ENCODE measurements at regions not wholly inside any gene's neighbourhood (a gene's known extent, or its start where the extent isn't known, plus 50 kb on each side); places are given as distances from the start of the nearest gene placed in this dataset.

GRCh38 chr5:143496943-143497342, 93.5 kb upstream of the NR3C1 start:
- intact Hi-C loops (cut with DNase I): loop anchor here (5.0 kb wide), 1 partner anchor 1770 kb away; no protein-coding TSS in a partner anchor
- Histone ChIP-seq H3K36me3 (no peaks in the 10 kb centered on the region), H3K4me1 (peaks cover 26% of the 10 kb centered on the region), H3K27me3 (no peaks in the 10 kb centered on the region), H3K9me3 (no peaks in the 10 kb centered on the region), H3K27ac (no peak overlapping the region), H3K4me3 (no peak overlapping the region)
- DNase-seq (ENCODE audit: extremely low spot score in 2 of 2): no peak
- TF ChIP-seq, protein P1, sequence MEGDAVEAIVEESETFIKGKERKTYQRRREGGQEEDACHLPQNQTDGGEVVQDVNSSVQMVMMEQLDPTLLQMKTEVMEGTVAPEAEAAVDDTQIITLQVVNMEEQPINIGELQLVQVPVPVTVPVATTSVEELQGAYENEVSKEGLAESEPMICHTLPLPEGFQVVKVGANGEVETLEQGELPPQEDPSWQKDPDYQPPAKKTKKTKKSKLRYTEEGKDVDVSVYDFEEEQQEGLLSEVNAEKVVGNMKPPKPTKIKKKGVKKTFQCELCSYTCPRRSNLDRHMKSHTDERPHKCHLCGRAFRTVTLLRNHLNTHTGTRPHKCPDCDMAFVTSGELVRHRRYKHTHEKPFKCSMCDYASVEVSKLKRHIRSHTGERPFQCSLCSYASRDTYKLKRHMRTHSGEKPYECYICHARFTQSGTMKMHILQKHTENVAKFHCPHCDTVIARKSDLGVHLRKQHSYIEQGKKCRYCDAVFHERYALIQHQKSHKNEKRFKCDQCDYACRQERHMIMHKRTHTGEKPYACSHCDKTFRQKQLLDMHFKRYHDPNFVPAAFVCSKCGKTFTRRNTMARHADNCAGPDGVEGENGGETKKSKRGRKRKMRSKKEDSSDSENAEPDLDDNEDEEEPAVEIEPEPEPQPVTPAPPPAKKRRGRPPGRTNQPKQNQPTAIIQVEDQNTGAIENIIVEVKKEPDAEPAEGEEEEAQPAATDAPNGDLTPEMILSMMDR (IDR thresholded peaks at IDR 0.05): no peak
- TF ChIP-seq POLR2AphosphoS5 (IDR thresholded peaks at IDR 0.05; ENCODE audit: insufficient read depth in 1 of 2, low read depth in 1 of 2) (no peak), POLR2A (IDR thresholded peaks at IDR 0.05) (no peak)

- Histone ChIP-seq H3K4me1 (peaks cover 26% of the 10 kb centered on the region), H3K4me3 (no peak overlapping the region), H3K36me3 (no peaks in the 10 kb centered on the region), H3K9me3 (no peaks in the 10 kb centered on the region), H3K27me3 (no peaks in the 10 kb centered on the region), H3K27ac (no peak overlapping the region)
- TF ChIP-seq, protein P1 (IDR thresholded peaks at IDR 0.05): no peak
- peak in 1 of 2 donors; percentile 65 for TF ChIP-seq POLR2AphosphoS5 (IDR thresholded peaks at IDR 0.05; ENCODE audit: insufficient read depth in 1 of 2, low read depth in 1 of 2)
- DNase-seq (ENCODE audit: extremely low spot score in 2 of 2): no peak
- intact Hi-C loops (cut with DNase I): loop anchor here (5.0 kb wide), 1 partner anchor 1769 kb away; no protein-coding TSS in a partner anchor
Measured at GRCh38 chr5:143495821-143496275, 92.4 kb upstream of the NR3C1 start.

- TF ChIP-seq POLR2AphosphoS5 (IDR thresholded peaks at IDR 0.05; ENCODE audit: insufficient read depth in 1 of 2, low read depth in 1 of 2) (no peak), POLR2A (IDR thresholded peaks at IDR 0.05) (no peak)
- H3K4me3 ChIP-seq: no peak overlapping the region
- no peak for DNase-seq (ENCODE audit: extremely low spot score in 2 of 2)
- no peaks in the 10 kb centered on the region for H3K9me3 ChIP-seq
- H3K27ac ChIP-seq: no peak overlapping the region
- intact Hi-C loops (cut with DNase I): loop anchor here (5.0 kb wide), 1 partner anchor 1768 kb away; no protein-coding TSS in a partner anchor
- no peaks in the 10 kb centered on the region for H3K27me3 ChIP-seq
- no peaks in the 10 kb centered on the region for H3K36me3 ChIP-seq
- H3K4me1 ChIP-seq: peaks cover 26% of the 10 kb centered on the region
Measured at GRCh38 chr5:143495110-143495509, 91.6 kb upstream of the NR3C1 start.

DNA sequence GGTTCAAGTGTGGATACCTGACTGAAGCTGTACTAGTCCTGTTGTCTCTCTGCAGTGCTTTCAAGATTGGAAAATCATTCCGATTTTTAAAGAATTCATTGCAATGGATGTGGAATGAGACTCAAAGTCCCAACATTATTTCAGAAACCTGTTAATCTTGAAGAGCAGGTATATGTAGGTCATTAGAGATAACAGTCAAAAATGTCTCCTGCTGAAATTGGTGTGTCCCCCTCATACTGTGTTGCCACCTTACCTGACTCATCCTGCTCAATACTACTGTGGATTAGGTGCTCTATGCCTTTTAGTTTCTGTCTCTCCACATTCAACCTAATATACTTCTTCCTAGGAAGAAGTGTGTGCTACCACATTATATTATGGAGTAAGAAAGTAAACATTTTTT, 91.1 kb upstream of the NR3C1 start:
- no peaks in the 10 kb centered on the region for H3K36me3 ChIP-seq
- H3K27ac ChIP-seq: no peak overlapping the region
- no peaks in the 10 kb centered on the region for H3K9me3 ChIP-seq
- H3K4me1 ChIP-seq: peaks cover 26% of the 10 kb centered on the region
- no peaks in the 10 kb centered on the region for H3K27me3 ChIP-seq
- intact Hi-C loops (cut with DNase I): no loop called here
- no peak for DNase-seq (ENCODE audit: extremely low spot score in 2 of 2)
- no peak overlapping the region for H3K4me3 ChIP-seq
- no peak for TF ChIP-seq POLR2AphosphoS5 (IDR thresholded peaks at IDR 0.05; ENCODE audit: insufficient read depth in 1 of 2, low read depth in 1 of 2)
- no peak for TF ChIP-seq POLR2A (IDR thresholded peaks at IDR 0.05)
- TF ChIP-seq, protein P1 (IDR thresholded peaks at IDR 0.05): no peak

DNA sequence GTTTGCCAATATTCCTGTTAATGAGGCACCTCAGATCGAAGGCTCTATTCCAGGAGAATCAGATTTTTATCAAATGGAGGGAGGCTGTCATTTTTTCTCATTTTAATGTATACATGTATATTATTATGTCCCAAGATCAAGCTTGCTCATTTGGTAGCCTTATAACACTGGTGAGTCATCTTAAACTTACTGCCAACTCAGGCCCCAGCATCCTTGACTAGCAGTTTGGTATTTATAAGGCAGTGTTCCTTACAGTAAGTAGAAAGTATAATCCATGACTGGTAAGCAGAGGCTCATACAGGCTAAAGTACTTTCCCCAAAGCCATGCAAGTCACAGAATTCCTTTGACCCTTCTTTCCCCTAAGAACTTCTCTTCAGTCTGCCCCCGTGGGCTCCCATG, 90.7 kb upstream of the NR3C1 start:
- no peak for DNase-seq (ENCODE audit: extremely low spot score in 2 of 2)
- H3K36me3 ChIP-seq: no peaks in the 10 kb centered on the region
- H3K4me1 ChIP-seq: peaks cover 26% of the 10 kb centered on the region
- TF ChIP-seq POLR2A (IDR thresholded peaks at IDR 0.05) (no peak), POLR2AphosphoS5 (IDR thresholded peaks at IDR 0.05; ENCODE audit: insufficient read depth in 1 of 2, low read depth in 1 of 2) (peak in 1 of 2 donors; percentile 42)
- no peaks in the 10 kb centered on the region for H3K9me3 ChIP-seq
- intact Hi-C loops (cut with DNase I): no loop called here
- H3K4me3 ChIP-seq: no peak overlapping the region
- H3K27ac ChIP-seq: no peak overlapping the region
- no peaks in the 10 kb centered on the region for H3K27me3 ChIP-seq

DNA sequence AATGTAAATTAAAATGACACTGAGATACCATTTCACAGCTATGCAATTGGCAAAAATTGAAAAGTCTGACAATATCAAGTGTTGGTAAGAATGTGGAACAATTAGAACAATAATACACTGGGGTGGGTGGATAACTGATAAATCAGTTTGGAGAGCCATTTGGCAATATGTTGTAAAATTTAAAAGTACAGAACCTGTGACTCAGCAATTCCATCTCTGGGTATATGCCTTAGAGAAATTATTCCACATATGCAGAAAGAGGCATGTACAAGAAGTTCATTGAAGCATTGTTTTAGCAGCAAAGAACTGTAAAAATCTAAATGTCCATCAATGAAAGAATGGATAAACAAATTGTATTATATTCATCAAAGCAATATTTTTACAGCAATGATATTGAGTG, 89.3 kb upstream of the NR3C1 start:
- intact Hi-C loops (cut with DNase I): no loop called here
- Histone ChIP-seq H3K27ac (no peak overlapping the region), H3K36me3 (no peaks in the 10 kb centered on the region), H3K9me3 (no peaks in the 10 kb centered on the region), H3K4me1 (peaks cover 26% of the 10 kb centered on the region), H3K27me3 (no peaks in the 10 kb centered on the region), H3K4me3 (no peak overlapping the region)
- TF ChIP-seq, protein P1 (IDR thresholded peaks at IDR 0.05): no peak
- TF ChIP-seq POLR2A (IDR thresholded peaks at IDR 0.05) (no peak), POLR2AphosphoS5 (IDR thresholded peaks at IDR 0.05; ENCODE audit: insufficient read depth in 1 of 2, low read depth in 1 of 2) (no peak)
- DNase-seq (ENCODE audit: extremely low spot score in 2 of 2): no peak
